Esophagus muscularis mucosa (tissue), 4 donors: ENCODE measurements at regions not wholly inside any gene's neighbourhood (a gene's known extent, or its start where the extent isn't known, plus 50 kb on each side); places are given as distances from the start of the nearest gene placed in this dataset.

Source experiments
- EP300 ChIP-seq: sonication (generic); formaldehyde crosslinking; IDR thresholded peaks from one replicate; pipeline ENCODE4 v1.6.1; 2017; ENCODE audit warnings: antibody characterized with exemption
- POLR2A ChIP-seq: fragments of 450-650 bp; IDR thresholded peaks from one replicate; pipeline ENCODE4 v1.6.1; 2017; ENCODE audit warnings: antibody characterized with exemption, moderate library complexity, mild to moderate bottlenecking, low read depth
- POLR2AphosphoS5 ChIP-seq, 2 donors: sonication (generic); formaldehyde crosslinking; IDR thresholded peaks; one replicate each; pipeline ENCODE4 v1.6.1; 2017; ENCODE audit warnings: antibody characterized with exemption in 2 of 2
- TF ChIP-seq, protein P1 (sequence below), 3 experiments: fragments of 200-600 bp in 2 of 3; fragments of 450-650 bp in 1 of 3; sonication (generic) in 2 of 3; IDR thresholded peaks; one replicate each; pipeline ENCODE4 v1.5.1; 2017 to 2019; ENCODE audit warnings: antibody characterized with exemption in 3 of 3, mild to moderate bottlenecking in 2 of 3, moderate library complexity in 1 of 3

- TF ChIP-seq EP300 (no peak), POLR2AphosphoS5 (IDR thresholded peaks at IDR 0.05) (no peak), POLR2A (no peak)
- TF ChIP-seq, protein P1, sequence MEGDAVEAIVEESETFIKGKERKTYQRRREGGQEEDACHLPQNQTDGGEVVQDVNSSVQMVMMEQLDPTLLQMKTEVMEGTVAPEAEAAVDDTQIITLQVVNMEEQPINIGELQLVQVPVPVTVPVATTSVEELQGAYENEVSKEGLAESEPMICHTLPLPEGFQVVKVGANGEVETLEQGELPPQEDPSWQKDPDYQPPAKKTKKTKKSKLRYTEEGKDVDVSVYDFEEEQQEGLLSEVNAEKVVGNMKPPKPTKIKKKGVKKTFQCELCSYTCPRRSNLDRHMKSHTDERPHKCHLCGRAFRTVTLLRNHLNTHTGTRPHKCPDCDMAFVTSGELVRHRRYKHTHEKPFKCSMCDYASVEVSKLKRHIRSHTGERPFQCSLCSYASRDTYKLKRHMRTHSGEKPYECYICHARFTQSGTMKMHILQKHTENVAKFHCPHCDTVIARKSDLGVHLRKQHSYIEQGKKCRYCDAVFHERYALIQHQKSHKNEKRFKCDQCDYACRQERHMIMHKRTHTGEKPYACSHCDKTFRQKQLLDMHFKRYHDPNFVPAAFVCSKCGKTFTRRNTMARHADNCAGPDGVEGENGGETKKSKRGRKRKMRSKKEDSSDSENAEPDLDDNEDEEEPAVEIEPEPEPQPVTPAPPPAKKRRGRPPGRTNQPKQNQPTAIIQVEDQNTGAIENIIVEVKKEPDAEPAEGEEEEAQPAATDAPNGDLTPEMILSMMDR (IDR thresholded peaks at IDR 0.05), result no peak
Measured at GRCh38 chr21:36560933-36561575, 81.1 kb upstream of the CLDN14 start.
